GM12892 (cell line): ENCODE measurements at regions not wholly inside any gene's neighbourhood (a gene's known extent, or its start where the extent isn't known, plus 50 kb on each side); places are given as distances from the start of the nearest gene placed in this dataset.

ENCODE experiments used
- DNase-seq: peaks from one replicate; pipeline ENCODE4 v3.0.0; 2011; ENCODE audit not compliant: insufficient read length
- FAIRE-seq: peaks from 2 replicates; lab custom pipeline; 2011; peaks lifted over from hg19 to GRCh38; lab: Jason Lieb, UNC
- POLR2A ChIP-seq: IDR thresholded peaks from 2 replicates; pipeline ENCODE4 v1.6.1; 2011; ENCODE audit warnings: low read depth, low read length, control low read depth
- POLR2AphosphoS5 ChIP-seq: IDR thresholded peaks from 2 replicates; pipeline ENCODE4 v1.6.1; 2011; ENCODE audit warnings: low read depth, low read length, control low read depth
- TAF1 ChIP-seq: IDR thresholded peaks from 2 replicates; pipeline ENCODE4 v1.6.1; 2011; ENCODE audit warnings: low read depth, mild to moderate bottlenecking, control low read depth, low read length, borderline replicate concordance

GRCh38 chr18:51582551-51582950 is 385.1 kb upstream of the MEX3C start:
- DNase-seq (no peak), FAIRE-seq (no peak)
- TF ChIP-seq POLR2A (no peak), TAF1 (no peak)

- FAIRE-seq (no peak), DNase-seq (no peak)
- no peak for TF ChIP-seq POLR2AphosphoS5
- TF ChIP-seq TAF1: no peak
These were observed 391.1 kb upstream of the MEX3C start for GRCh38 chr18:51588616-51589015.

GRCh38 chr18:51593931-51594330 is 396.4 kb upstream of the MEX3C start:
- no peak for DNase-seq
- FAIRE-seq: no peak
- no peak for TF ChIP-seq POLR2AphosphoS5
- no peak for TF ChIP-seq POLR2A
- TF ChIP-seq TAF1: no peak

GRCh38 chr18:51603111-51603510 is 405.6 kb upstream of the MEX3C start:
- TF ChIP-seq TAF1: no peak
- no peak for TF ChIP-seq POLR2A
- TF ChIP-seq POLR2AphosphoS5: no peak
- DNase-seq: no peak

GRCh38 chr18:51603551-51603950 is 406.1 kb upstream of the MEX3C start:
- TF ChIP-seq POLR2AphosphoS5: no peak
- no peak for TF ChIP-seq TAF1
- TF ChIP-seq POLR2A: no peak
- FAIRE-seq (no peak), DNase-seq (no peak)

More at GRCh38 chr18:51603111-51603510, 405.6 kb upstream of the MEX3C start:
- no peak for FAIRE-seq

GRCh38 chr18:51610481-51610880 is 413.0 kb upstream of the MEX3C start:
- FAIRE-seq (no peak), DNase-seq (no peak)
- TF ChIP-seq POLR2A (no peak), POLR2AphosphoS5 (no peak), TAF1 (no peak)

GRCh38 chr18:51611326-51611725 is 413.8 kb upstream of the MEX3C start:
- no peak for FAIRE-seq
- no peak for DNase-seq
- no peak for TF ChIP-seq POLR2AphosphoS5
- no peak for TF ChIP-seq POLR2A
- TF ChIP-seq TAF1: no peak

GRCh38 chr18:51614033-51614432 is 416.6 kb upstream of the MEX3C start:
- no peak for FAIRE-seq
- TF ChIP-seq POLR2A (no peak), POLR2AphosphoS5 (no peak), TAF1 (no peak)
- no peak for DNase-seq

GRCh38 chr18:51614967-51615571 is 417.6 kb upstream of the MEX3C start:
- no peak for DNase-seq
- no peak for FAIRE-seq
- TF ChIP-seq POLR2A (no peak), POLR2AphosphoS5 (no peak), TAF1 (no peak)

GRCh38 chr18:51617167-51617566 is 419.7 kb upstream of the MEX3C start:
- FAIRE-seq (no peak), DNase-seq (no peak)
- no peak for TF ChIP-seq POLR2AphosphoS5
- TF ChIP-seq TAF1: no peak
- no peak for TF ChIP-seq POLR2A

GRCh38 chr18:51617572-51618260 is 420.2 kb upstream of the MEX3C start:
- FAIRE-seq: no peak
- TF ChIP-seq TAF1: no peak
- no peak for TF ChIP-seq POLR2AphosphoS5
- TF ChIP-seq POLR2A: no peak
- DNase-seq: no peak

- TF ChIP-seq TAF1 (no peak), POLR2AphosphoS5 (no peak)
- DNase-seq (no peak), FAIRE-seq (no peak)
These were observed 421.8 kb upstream of the MEX3C start for GRCh38 chr18:51619283-51619682.
